GM18508 (cell line): ENCODE measurements at regions not wholly inside any gene's neighbourhood (a gene's known extent, or its start where the extent isn't known, plus 50 kb on each side); places are given as distances from the start of the nearest gene placed in this dataset.
"Not testable (repeated sequence)": the region's sequence is repeated elsewhere in the genome, so short reads cannot be mapped to it uniquely, and the experiment has no call there.

Source experiments
- ATAC-seq: cut with Tn5 transposase; IDR thresholded peaks from one replicate; pipeline ENCODE4 v1.9.1; 2021; ENCODE audit warnings: moderate number of reproducible peaks; ENCODE audit not compliant: insufficient read depth, unreplicated experiment

GRCh38 chr6:20263059-20263458 lies 50.8 kb upstream of the MBOAT1 start:
- ATAC-seq, result no peak

GRCh38 chr6:20265842-20266241 lies 53.6 kb upstream of the MBOAT1 start:
- ATAC-seq, result no peak

DNA sequence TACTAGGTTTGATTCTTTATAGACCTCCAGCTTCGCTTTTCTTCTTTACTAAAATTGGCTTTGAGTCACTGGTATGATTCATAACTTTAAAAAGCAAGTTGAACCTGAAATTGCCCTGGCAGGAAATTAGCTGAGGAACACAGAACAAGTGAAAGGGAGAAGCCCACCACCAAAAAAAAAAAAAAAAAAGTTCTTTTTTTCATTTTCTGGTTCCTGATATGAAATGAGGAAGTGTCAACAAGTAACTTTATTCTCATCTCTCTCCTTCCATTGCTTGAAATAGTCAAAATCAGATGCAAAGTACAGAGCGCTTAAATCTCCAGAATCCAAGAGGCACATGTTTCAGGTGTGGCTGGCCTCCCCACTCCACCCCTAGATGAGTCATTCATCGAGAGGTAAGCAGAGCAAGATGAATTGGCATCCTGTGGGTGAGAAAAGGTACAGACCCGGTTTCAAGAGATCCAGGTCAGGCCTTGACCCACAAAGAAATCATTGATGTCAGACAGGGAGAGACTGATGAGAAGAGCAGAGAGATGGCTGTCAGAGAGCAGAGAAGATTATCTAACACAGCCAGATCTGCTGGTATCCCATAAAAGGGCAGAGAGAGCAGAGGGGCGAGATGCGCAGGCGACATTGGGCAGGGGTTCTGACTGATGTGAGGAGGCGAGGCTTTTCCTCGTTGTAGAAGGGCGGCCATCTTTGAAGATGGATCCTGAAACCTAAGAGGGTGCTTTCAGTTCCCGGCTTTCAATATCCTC lies 54.8 kb upstream of the MBOAT1 start:
- ATAC-seq, result no peak

GRCh38 chr6:20269181-20269580 lies 56.9 kb upstream of the MBOAT1 start:
- ATAC-seq, result no peak

- ATAC-seq, result no peak
Observed at GRCh38 chr6:20271818-20272217, 59.5 kb upstream of the MBOAT1 start.

DNA sequence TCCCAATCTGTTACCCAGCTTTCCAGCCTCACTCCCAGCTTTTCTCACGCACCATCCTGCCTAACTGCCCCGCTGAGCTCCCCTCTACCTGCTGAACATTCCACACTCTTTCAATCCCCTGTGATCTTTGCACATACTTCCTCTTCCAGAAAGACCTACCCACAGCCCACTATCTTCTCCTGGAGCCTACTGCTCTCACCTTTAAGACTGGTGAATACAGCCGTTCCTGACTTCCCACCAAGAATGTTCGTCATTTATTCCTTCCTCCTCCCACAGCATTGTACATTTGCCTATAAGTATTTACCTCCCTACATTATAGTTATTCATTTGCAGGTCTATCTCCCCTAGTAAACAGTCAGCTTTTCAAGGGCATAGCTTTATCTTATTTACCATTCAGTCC lies 61.9 kb upstream of the MBOAT1 start:
- ATAC-seq, result no peak

GRCh38 chr6:20275837-20276236 lies 63.6 kb upstream of the MBOAT1 start:
- ATAC-seq, result not testable (repeated sequence)

GRCh38 chr6:20277724-20278123 lies 65.5 kb upstream of the MBOAT1 start:
- not testable (repeated sequence) for ATAC-seq

GRCh38 chr6:20279051-20279450 lies 66.8 kb upstream of the MBOAT1 start:
- ATAC-seq, result no peak

DNA sequence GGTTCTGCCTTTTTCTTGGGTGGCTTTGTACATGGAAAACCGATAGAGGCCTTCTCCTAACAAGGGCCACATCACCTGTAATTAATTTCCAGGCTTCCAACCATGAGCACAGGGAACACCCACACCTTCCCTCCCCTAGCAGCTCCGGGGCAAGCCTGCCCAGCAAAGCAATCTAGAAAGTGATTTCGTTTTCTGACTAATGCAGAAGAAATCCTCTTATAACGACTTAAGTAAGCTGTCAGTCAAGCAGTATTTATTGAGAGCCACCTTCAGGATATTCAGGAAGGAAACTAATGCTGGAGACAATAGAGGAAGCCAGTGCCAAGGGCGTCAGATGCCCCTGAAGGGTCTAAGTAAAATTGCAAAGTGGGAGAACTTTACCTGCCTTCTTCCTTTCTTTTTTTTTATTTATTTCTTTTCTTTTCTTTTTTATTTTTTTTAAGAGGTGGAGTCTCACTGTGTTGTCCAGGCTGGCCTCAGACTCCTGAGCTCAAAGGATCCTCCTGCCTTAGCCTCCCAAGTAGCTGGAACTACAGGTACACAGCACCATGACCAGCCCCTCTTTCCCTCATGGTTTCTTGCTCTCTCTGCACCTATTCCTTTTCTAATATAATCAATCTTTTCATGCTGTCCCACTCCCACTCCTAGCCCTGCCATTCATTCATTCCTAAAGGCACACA lies 67.5 kb upstream of the MBOAT1 start:
- ATAC-seq, result no peak

GRCh38 chr6:20280288-20280621 lies 68.0 kb upstream of the MBOAT1 start:
- no peak for ATAC-seq

GRCh38 chr6:20284672-20285071 lies 72.4 kb upstream of the MBOAT1 start:
- ATAC-seq, result no peak

- no peak for ATAC-seq
Observed at GRCh38 chr6:20286968-20287565, 74.8 kb upstream of the MBOAT1 start.

DNA sequence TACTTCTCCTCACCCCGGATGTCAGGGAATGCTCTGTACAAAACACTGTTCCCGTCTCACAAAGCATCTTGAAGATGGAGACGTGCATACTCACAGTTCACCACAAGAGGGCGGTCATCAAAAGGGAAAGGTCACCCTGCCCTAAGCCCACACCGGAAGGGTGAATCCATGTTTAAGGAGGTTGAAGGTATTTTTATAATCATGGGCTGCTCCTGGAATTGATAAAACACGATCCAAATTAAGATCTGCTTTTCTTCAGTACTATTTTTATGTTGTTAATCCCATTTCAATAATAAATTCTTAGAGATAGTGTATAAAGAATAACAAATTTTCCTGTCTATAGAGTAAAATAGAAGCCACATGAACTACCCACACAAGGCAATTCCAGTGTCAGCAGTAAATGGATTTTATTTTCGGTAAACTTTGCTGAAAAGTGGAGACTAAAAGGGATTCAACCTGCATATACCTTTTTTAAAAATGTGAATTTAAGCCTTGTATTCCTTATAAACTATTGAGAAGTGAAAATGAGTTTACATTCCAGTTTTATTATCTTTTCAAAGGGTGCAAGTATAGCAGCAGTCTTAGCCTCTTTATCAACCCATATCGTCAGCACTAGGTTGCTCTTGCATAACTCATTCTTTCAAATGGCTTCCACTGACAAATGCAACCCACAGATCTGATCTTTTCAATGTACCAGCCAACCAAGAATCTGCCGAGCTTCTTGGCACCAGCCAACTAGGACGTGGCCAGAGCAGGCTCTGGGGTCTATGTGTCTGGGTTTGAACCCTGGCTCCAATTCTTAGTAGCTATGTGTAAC lies 79.7 kb upstream of the MBOAT1 start:
- ATAC-seq, result peak; percentile 62

DNA sequence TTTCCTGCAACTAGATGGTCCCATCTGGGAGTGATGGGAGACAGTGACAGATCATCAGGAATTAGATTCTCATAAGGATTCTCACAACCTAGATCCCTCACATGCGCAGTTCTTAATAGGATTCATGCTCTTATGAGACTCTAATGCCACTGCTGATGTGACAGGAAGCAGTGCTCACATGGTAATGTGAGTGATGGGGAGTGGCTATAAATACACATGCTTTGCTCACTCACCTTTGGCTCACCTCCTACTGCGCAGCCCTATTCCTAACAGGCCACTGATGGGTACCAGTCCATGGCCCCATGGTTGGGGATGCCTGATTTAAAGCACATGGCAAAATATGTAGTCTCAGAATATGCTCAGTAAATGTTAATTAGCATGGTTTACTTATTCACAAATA lies 80.6 kb upstream of the MBOAT1 start:
- ATAC-seq, result no peak

DNA sequence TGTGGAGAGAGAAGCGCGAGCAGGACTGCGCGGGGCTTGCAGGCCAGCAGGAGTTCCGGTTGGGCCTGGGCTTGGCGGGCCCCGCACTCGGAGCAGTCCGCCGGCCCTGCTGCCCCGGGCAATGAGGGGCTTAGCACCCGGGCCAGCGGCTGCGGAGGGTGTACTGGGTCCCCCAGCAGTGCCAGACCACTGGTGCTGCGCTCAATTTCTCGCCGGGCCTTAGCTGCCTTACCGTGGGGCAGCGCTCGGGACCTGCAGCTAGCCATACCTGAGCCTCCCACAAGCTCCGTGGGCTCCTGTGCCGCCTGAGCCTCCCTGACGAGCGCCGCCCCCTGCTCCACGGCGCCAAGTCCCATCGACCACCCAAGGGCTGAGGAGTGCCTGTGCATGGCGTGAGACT lies 89.0 kb upstream of the MBOAT1 start:
- ATAC-seq, result no peak

DNA sequence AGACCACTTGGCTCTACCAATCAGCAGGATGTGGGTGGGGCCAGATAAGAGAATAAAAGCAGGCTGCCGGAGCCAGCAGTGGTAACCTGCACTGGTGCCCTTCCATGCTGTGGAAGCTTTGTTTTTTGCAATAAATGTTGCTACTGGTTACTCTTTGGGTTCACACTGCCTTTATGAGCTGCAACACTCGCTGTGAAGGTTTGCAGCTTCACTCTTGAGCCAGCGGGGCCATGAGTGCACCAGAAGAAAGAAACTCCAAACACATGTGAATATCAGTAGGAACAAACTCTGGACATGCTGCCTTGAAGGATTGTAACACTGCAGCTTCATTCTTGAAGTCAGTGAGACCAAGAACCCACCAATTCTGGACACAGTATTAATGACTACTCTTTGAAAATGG lies 89.9 kb upstream of the MBOAT1 start:
- ATAC-seq, result no peak

DNA sequence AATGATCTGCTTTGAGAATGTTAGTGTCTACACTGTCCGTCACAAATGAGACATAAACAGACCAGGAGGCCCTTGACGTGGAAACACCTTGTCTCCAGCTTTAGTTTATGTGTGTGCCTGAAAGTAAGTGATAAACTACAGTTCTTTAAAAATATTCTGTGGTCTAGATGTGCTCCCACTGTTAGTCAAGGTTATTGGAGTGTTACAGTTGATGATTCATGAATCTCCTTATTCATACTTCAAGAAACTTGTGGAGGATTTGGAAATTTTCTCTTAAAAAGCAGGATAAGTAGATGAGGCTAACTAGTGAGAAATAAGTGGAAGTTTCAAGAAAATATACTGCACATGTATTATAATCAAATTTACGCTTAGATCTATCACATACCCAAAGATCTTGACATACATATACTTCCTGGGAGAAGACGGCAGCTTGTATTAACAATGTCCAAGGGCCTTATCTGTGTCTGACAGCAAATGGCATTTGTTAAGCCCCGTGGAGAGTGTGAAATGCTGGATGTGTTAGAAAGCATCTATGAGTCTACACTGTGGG lies 90.5 kb upstream of the MBOAT1 start:
- no peak for ATAC-seq

DNA sequence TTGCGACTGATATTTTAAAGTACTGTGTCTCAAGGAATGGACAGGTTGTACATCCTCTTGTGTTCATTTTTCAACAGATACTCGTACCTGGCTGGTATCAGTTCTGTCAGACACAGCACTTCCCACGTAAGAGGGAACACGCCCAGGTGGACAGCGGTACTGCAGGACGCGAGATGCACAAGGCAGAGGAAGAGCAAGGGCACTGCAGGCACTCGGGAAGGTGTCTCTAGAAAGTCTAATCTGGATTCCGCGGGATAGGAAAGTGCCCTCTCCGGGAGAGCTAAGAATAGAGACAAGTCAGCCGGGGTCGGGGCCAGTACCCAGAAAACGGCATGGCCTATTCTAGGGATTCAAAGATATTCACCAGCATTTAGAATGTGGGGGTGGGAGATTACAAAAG lies 94.2 kb upstream of the MBOAT1 start:
- ATAC-seq, result no peak

DNA sequence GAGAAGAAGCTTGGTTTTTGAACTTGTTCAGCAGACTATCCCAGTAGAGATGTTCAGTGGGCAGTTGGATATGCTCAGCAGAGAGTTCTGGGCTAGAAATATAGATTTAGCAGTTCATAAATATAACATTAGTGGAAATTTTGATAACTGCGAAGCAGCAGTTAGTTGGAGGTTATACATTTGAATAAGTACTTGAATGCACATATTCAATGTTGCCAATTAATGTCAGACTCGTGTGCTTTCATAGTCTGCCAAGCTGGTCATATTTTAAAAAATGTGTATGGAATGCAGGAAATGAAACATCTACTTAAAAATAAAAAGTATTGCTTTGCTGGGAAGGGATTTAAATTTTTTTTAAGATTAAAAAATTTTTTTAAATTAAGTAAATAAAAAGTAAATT lies 92.5 kb upstream of the E2F3 start:
- no peak for ATAC-seq

GRCh38 chr6:20310185-20310584 lies 91.5 kb upstream of the E2F3 start:
- no peak for ATAC-seq
